NCI-H1417 (cell line): ENCODE measurements at regions not wholly inside any gene's neighbourhood (a gene's known extent, or its start where the extent isn't known, plus 50 kb on each side); places are given as distances from the start of the nearest gene placed in this dataset.
"Not testable (repeated sequence)": the region's sequence is repeated elsewhere in the genome, so short reads cannot be mapped to it uniquely, and the experiment has no call there.

Experiments used
- DNase-seq, 3 experiments: peaks; one replicate each; lab custom pipeline; 2025; lab: John Stamatoyannopoulos, UW

- no peak for DNase-seq
These were observed 126.9 kb upstream of the GRIK3 start for GRCh38 chr1:37161171-37161570.

- no peak for DNase-seq
These were observed 127.7 kb upstream of the GRIK3 start for GRCh38 chr1:37162059-37162458.

- no peak for DNase-seq
These were observed 131.7 kb upstream of the GRIK3 start for GRCh38 chr1:37166005-37166404.

- DNase-seq: peak in 2 of 3 experiments; percentile 5 to 27
These were observed 133.2 kb upstream of the GRIK3 start for GRCh38 chr1:37167479-37167878.

- DNase-seq: no peak
These were observed 134.9 kb upstream of the GRIK3 start for GRCh38 chr1:37169241-37169640.

GRCh38 chr1:37169743-37170275 is 135.5 kb upstream of the GRIK3 start:
- no peak for DNase-seq

- peak in 2 of 3 experiments; percentile 54 to 80 for DNase-seq
These were observed 137.4 kb upstream of the GRIK3 start for GRCh38 chr1:37171691-37172090.

- no peak for DNase-seq
These were observed 140.0 kb upstream of the GRIK3 start for GRCh38 chr1:37174341-37174740.

GRCh38 chr1:37174876-37175275 is 140.6 kb upstream of the GRIK3 start:
- no peak for DNase-seq

GRCh38 chr1:37175666-37176215 is 141.4 kb upstream of the GRIK3 start:
- DNase-seq: no peak

GRCh38 chr1:37176269-37176668 is 142.0 kb upstream of the GRIK3 start:
- DNase-seq: no peak

- DNase-seq: peak; percentile 51 to 97 (median 87)
These were observed 143.0 kb upstream of the GRIK3 start for GRCh38 chr1:37177230-37177864.

- DNase-seq: peak; percentile 8 to 96 (median 83)
These were observed 147.1 kb upstream of the GRIK3 start for GRCh38 chr1:37181425-37181824.

GRCh38 chr1:37184789-37185188 is 150.5 kb upstream of the GRIK3 start:
- DNase-seq: no peak

- DNase-seq: no peak
These were observed 152.0 kb upstream of the GRIK3 start for GRCh38 chr1:37186246-37186756.

- peak in 2 of 3 experiments; percentile 38 to 65 for DNase-seq
These were observed 154.8 kb upstream of the GRIK3 start for GRCh38 chr1:37189111-37189510.

- DNase-seq: no peak
These were observed 163.1 kb upstream of the GRIK3 start for GRCh38 chr1:37197411-37197810.

GRCh38 chr1:37214305-37214704 is 180.0 kb upstream of the GRIK3 start:
- DNase-seq: not testable (repeated sequence)

- DNase-seq: no peak
These were observed 199.3 kb upstream of the GRIK3 start for GRCh38 chr1:37233606-37234005.

- DNase-seq: peak in 2 of 3 experiments; percentile 73 to 91
These were observed 200.7 kb upstream of the GRIK3 start for GRCh38 chr1:37234941-37235418.

- no peak for DNase-seq
These were observed 203.6 kb upstream of the GRIK3 start for GRCh38 chr1:37237948-37238347.

- peak in 2 of 3 experiments; percentile 76 to 94 for DNase-seq
These were observed 204.3 kb upstream of the GRIK3 start for GRCh38 chr1:37238364-37239224.
